UCSD-AML1 (cell line): ENCODE measurements at regions not wholly inside any gene's neighbourhood (a gene's known extent, or its start where the extent isn't known, plus 50 kb on each side); places are given as distances from the start of the nearest gene placed in this dataset.

Experiments
- DNase-seq: peaks from one replicate; lab custom pipeline; 2025; ENCODE audit not compliant: unreplicated experiment; lab: John Stamatoyannopoulos, UW

GRCh38 chr2:215522237-215522636 lies 86.4 kb upstream of the FN1 start:
- no peak for DNase-seq

- DNase-seq = no peak
These were observed 85.2 kb upstream of the FN1 start for GRCh38 chr2:215521031-215521430.

- DNase-seq = no peak
These were observed 81.5 kb upstream of the FN1 start for GRCh38 chr2:215517391-215517790.

GRCh38 chr2:215514516-215514915 lies 78.6 kb upstream of the FN1 start:
- DNase-seq = no peak

- DNase-seq = no peak
These were observed 75.8 kb upstream of the FN1 start for GRCh38 chr2:215511454-215512346.

- no peak for DNase-seq
These were observed 72.0 kb upstream of the FN1 start for GRCh38 chr2:215507836-215508235.

GRCh38 chr2:215507136-215507535 lies 71.3 kb upstream of the FN1 start:
- DNase-seq = no peak

- no peak for DNase-seq
These were observed 70.7 kb upstream of the FN1 start for GRCh38 chr2:215506604-215506990.

- DNase-seq = no peak
These were observed 69.3 kb upstream of the FN1 start for GRCh38 chr2:215505044-215505786.

GRCh38 chr2:215504547-215504946 lies 68.7 kb upstream of the FN1 start:
- DNase-seq = no peak

- DNase-seq = no peak
These were observed 67.5 kb upstream of the FN1 start for GRCh38 chr2:215503381-215503780.

- no peak for DNase-seq
These were observed 64.6 kb upstream of the FN1 start for GRCh38 chr2:215500466-215500865.

GRCh38 chr2:215499331-215499730 lies 63.5 kb upstream of the FN1 start:
- DNase-seq = no peak

GRCh38 chr2:215498431-215498830 lies 62.6 kb upstream of the FN1 start:
- DNase-seq = no peak

- no peak for DNase-seq
These were observed 57.5 kb upstream of the FN1 start for GRCh38 chr2:215493376-215493775.

- DNase-seq = no peak
These were observed 53.5 kb upstream of the FN1 start for GRCh38 chr2:215489288-215489848.

- DNase-seq = no peak
These were observed 51.1 kb upstream of the FN1 start for GRCh38 chr2:215487002-215487372.

GRCh38 chr2:215486291-215487001 lies 50.6 kb upstream of the FN1 start:
- DNase-seq = no peak
